ENCODE measurements at regions not wholly inside any gene's neighbourhood (a gene's known extent, or its start where the extent isn't known, plus 50 kb on each side); places are given as distances from the start of the nearest gene placed in this dataset.

DNA sequence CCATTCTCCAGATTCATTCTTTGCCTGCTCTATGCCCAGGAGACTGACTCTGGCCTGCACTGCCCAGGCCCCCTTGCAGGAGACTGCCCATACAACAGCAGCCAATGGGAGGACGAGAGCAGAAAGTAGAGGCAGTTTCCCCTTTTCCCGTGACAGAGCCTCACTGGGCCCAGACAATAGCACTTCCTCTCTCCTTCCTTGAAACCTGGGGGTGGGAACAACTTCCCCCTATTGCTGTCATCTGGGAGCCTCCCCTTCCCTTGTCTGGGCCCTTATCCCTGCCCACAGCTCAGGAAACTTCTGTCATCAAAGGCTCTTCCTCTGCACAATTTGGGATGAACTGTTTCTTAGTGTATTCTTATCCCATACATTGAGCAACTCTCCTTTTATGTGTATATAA, 60.8 kb upstream of the KCNJ15 start:
- 85 to 88% methylated on average over 2 of the region's 2 CpGs for WGBS, 2 experiments (ENCODE audit: low coverage in 1 of 2, low lambda C conversion rate in 2 of 2, missing lambda C conversion rate in 2 of 2)
- no peak overlapping the region for H3K4me2 ChIP-seq (ENCODE audit: unreplicated experiment)
- H3K9me3 ChIP-seq (ENCODE audit: low read depth), result no peaks in the 10 kb centered on the region
- no peaks in the 10 kb centered on the region for H3K27me3 ChIP-seq (replicated peaks; ENCODE audit: insufficient read depth)
- H3K27ac ChIP-seq, result no peak overlapping the region
- H3K9me2 ChIP-seq (ENCODE audit: insufficient read depth), result no peaks in the 10 kb centered on the region; the same call in 1 of the 2 replicates
- no peak for TF ChIP-seq EZH2phosphoT487 (IDR thresholded peaks at IDR 0.05; ENCODE audit: insufficient read depth, low read depth)
- TF ChIP-seq EZH2 (IDR thresholded peaks at IDR 0.05; ENCODE audit: insufficient read depth, poor library complexity, severe bottlenecking), result no peak
- H3K4me3 ChIP-seq, result no peak overlapping the region
- H3K4me1 ChIP-seq (ENCODE audit: insufficient read depth), result no peaks in the 10 kb centered on the region
- no peaks in the 10 kb centered on the region for H3F3A ChIP-seq (ENCODE audit: insufficient read depth)
- no peaks in the 10 kb centered on the region for H4K20me1 ChIP-seq (ENCODE audit: insufficient read depth)
- no peak for DNase-seq
- no peak overlapping the region for H2AFZ ChIP-seq
- in situ Hi-C loops (cut with MboI), result no loop called here
- no peaks in the 10 kb centered on the region for H3K36me3 ChIP-seq (ENCODE audit: low read depth)
- H3K9ac ChIP-seq, result no peak overlapping the region
- H3K79me2 ChIP-seq (ENCODE audit: insufficient read depth), result no peaks in the 10 kb centered on the region

DNA sequence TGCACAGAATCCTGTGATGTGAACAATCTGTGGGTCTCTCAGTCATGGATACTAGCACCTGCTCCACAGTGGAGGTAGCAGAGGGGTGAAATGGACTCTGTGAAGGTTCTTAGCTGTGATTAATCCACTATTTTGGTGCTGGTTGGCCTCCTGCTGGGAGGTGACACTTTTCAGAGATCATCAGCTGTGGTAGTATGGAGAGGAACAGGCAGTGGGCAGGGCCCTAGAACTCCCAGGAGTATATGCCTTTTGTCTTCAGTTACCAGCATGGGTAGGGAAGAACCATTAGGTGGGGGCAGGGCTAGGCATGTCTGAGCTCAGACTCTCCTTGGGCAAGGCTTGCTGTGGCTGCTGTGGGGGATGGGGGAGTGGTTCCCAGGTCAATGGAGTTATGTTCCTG, 54.0 kb upstream of the KCNJ15 start:
- Histone ChIP-seq H3K9me3 (ENCODE audit: low read depth) (no peaks in the 10 kb centered on the region), H3K9me2 (ENCODE audit: insufficient read depth) (no peaks in the 10 kb centered on the region; the same call in 1 of the 2 replicates), H3K4me2 (ENCODE audit: unreplicated experiment) (no peak overlapping the region), H3K79me2 (ENCODE audit: insufficient read depth) (no peaks in the 10 kb centered on the region), H3K27me3 (replicated peaks; ENCODE audit: insufficient read depth) (no peaks in the 10 kb centered on the region), H4K20me1 (ENCODE audit: insufficient read depth) (no peaks in the 10 kb centered on the region), H3K27ac (no peak overlapping the region), H3K4me3 (no peak overlapping the region), H3F3A (ENCODE audit: insufficient read depth) (no peaks in the 10 kb centered on the region), H3K9ac (no peak overlapping the region), H3K36me3 (ENCODE audit: low read depth) (no peaks in the 10 kb centered on the region), H3K4me1 (ENCODE audit: insufficient read depth) (no peaks in the 10 kb centered on the region), H2AFZ (no peak overlapping the region)
- in situ Hi-C loops (cut with MboI), result no loop called here
- TF ChIP-seq EZH2 (IDR thresholded peaks at IDR 0.05; ENCODE audit: insufficient read depth, poor library complexity, severe bottlenecking) (no peak), EZH2phosphoT487 (IDR thresholded peaks at IDR 0.05; ENCODE audit: insufficient read depth, low read depth) (no peak)
- no peak for DNase-seq

DNA sequence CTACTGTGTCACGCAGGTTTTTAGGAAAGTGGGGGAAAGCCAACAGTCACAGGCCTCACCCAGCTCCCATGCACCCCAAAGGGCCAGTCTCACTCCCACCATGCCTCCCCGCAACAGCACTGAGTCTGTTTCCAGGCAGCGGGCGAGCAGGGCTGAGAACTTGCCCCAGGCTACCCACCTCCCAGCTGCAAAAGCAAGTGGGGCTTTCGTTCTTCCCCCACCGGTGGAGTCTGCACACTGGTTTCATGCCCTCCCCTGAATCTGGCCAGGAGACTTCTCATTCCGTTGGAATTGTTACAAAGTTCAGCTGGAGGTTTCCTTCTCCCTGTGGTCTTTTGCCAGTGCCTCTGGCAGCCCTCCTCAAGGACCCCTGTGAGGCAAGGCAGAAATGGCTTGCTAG, 53.6 kb upstream of the KCNJ15 start:
- TF ChIP-seq EZH2phosphoT487 (IDR thresholded peaks at IDR 0.05; ENCODE audit: insufficient read depth, low read depth), result no peak
- TF ChIP-seq EZH2 (IDR thresholded peaks at IDR 0.05; ENCODE audit: insufficient read depth, poor library complexity, severe bottlenecking), result no peak
- no peak overlapping the region for H3K27ac ChIP-seq
- H4K20me1 ChIP-seq (ENCODE audit: insufficient read depth), result no peaks in the 10 kb centered on the region
- no peak overlapping the region for H3K4me2 ChIP-seq (ENCODE audit: unreplicated experiment)
- in situ Hi-C loops (cut with MboI), result no loop called here
- WGBS, 2 experiments (ENCODE audit: low coverage in 1 of 2, low lambda C conversion rate in 2 of 2, missing lambda C conversion rate in 2 of 2), result 85 to 88% methylated on average over 6 to 7 of the region's 7 CpGs
- H3K4me3 ChIP-seq, result no peak overlapping the region
- no peaks in the 10 kb centered on the region for H3K4me1 ChIP-seq (ENCODE audit: insufficient read depth)
- no peak overlapping the region for H3K9ac ChIP-seq
- no peak overlapping the region for H2AFZ ChIP-seq
- no peaks in the 10 kb centered on the region; the same call in 1 of the 2 replicates for H3K9me2 ChIP-seq (ENCODE audit: insufficient read depth)
- H3K79me2 ChIP-seq (ENCODE audit: insufficient read depth), result no peaks in the 10 kb centered on the region
- no peaks in the 10 kb centered on the region for H3F3A ChIP-seq (ENCODE audit: insufficient read depth)
- H3K36me3 ChIP-seq (ENCODE audit: low read depth), result no peaks in the 10 kb centered on the region
- no peaks in the 10 kb centered on the region for H3K27me3 ChIP-seq (replicated peaks; ENCODE audit: insufficient read depth)
- DNase-seq, result no peak
- no peaks in the 10 kb centered on the region for H3K9me3 ChIP-seq (ENCODE audit: low read depth)

DNA sequence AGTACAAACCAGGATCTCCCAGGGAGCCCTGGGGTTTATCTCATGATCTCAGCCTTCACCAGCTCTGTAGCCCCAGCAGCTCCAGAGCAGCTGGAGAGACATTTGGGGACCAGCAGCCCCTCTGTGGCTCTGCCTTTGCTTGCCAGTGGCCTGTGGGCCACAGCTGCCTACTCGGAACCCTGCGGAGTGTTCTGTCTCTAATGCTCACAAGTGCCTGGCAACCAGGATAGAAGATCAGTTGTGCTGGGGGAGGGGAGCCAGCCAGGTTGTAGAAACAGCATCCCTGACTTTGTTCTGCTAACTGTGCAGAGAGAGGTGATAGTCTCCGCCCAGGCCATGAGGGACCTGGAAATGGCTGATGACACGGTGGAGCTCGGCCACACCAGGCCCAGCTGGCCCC, 50.9 kb upstream of the KCNJ15 start:
- H3K36me3 ChIP-seq (ENCODE audit: low read depth), result no peaks in the 10 kb centered on the region
- no peaks in the 10 kb centered on the region for H3K4me1 ChIP-seq (ENCODE audit: insufficient read depth)
- H3K4me2 ChIP-seq (ENCODE audit: unreplicated experiment), result no peak overlapping the region
- TF ChIP-seq EZH2phosphoT487 (IDR thresholded peaks at IDR 0.05; ENCODE audit: insufficient read depth, low read depth), result no peak
- no peak for TF ChIP-seq EZH2 (IDR thresholded peaks at IDR 0.05; ENCODE audit: insufficient read depth, poor library complexity, severe bottlenecking)
- 92 to 98% methylated on average over 5 of the region's 5 CpGs for WGBS, 2 experiments (ENCODE audit: low coverage in 1 of 2, low lambda C conversion rate in 2 of 2, missing lambda C conversion rate in 2 of 2)
- in situ Hi-C loops (cut with MboI), result no loop called here
- H3K27me3 ChIP-seq (replicated peaks; ENCODE audit: insufficient read depth), result no peaks in the 10 kb centered on the region
- H3K9me2 ChIP-seq (ENCODE audit: insufficient read depth), result no peaks in the 10 kb centered on the region
- H3K4me3 ChIP-seq, result no peak overlapping the region
- DNase-seq, result no peak
- H3K27ac ChIP-seq, result no peak overlapping the region
- H3K79me2 ChIP-seq (ENCODE audit: insufficient read depth), result no peaks in the 10 kb centered on the region
- H4K20me1 ChIP-seq (ENCODE audit: insufficient read depth), result no peaks in the 10 kb centered on the region
- no peak overlapping the region for H2AFZ ChIP-seq
- H3K9me3 ChIP-seq (ENCODE audit: low read depth), result no peaks in the 10 kb centered on the region
- H3F3A ChIP-seq (ENCODE audit: insufficient read depth), result no peaks in the 10 kb centered on the region
- H3K9ac ChIP-seq, result no peak overlapping the region

DNA sequence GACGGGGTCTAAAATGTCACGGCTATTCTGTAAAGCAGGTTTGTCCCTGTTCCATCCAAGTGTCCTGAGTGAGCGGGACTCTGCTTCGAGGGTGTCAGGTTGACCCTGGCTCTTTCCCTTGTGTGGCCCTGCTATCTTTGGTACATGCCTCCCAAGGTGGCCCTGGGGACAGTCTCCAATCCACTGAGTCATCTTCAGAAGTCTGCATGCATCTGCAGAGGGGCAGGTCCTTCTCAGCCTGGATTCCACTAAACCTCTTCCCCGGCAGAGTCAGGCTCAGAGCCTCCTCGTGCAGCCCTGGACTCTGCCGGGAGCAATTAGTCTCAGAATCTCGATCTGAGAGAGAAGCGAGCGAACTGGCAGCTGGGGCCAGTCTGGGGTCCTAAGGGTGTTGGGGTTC, 50.1 kb upstream of the KCNJ15 start:
- Histone ChIP-seq H3K27ac (no peak overlapping the region), H3K27me3 (replicated peaks; ENCODE audit: insufficient read depth) (no peaks in the 10 kb centered on the region), H3F3A (ENCODE audit: insufficient read depth) (no peaks in the 10 kb centered on the region), H3K9me2 (ENCODE audit: insufficient read depth) (no peaks in the 10 kb centered on the region), H4K20me1 (ENCODE audit: insufficient read depth) (no peaks in the 10 kb centered on the region), H2AFZ (no peak overlapping the region), H3K4me1 (ENCODE audit: insufficient read depth) (no peaks in the 10 kb centered on the region), H3K9ac (no peak overlapping the region), H3K4me3 (no peak overlapping the region), H3K36me3 (ENCODE audit: low read depth) (no peaks in the 10 kb centered on the region), H3K9me3 (ENCODE audit: low read depth) (no peaks in the 10 kb centered on the region), H3K4me2 (ENCODE audit: unreplicated experiment) (no peak overlapping the region), H3K79me2 (ENCODE audit: insufficient read depth) (no peaks in the 10 kb centered on the region)
- DNase-seq, result no peak
- in situ Hi-C loops (cut with MboI), result no loop called here
- WGBS, 2 experiments (ENCODE audit: low coverage in 1 of 2, low lambda C conversion rate in 2 of 2, missing lambda C conversion rate in 2 of 2), result 97 to 99% methylated on average over 10 of the region's 10 CpGs
- TF ChIP-seq EZH2phosphoT487 (IDR thresholded peaks at IDR 0.05; ENCODE audit: insufficient read depth, low read depth), result no peak
- TF ChIP-seq EZH2 (IDR thresholded peaks at IDR 0.05; ENCODE audit: insufficient read depth, poor library complexity, severe bottlenecking), result no peak
